ENCODE measurements at regions not wholly inside any gene's neighbourhood (a gene's known extent, or its start where the extent isn't known, plus 50 kb on each side); places are given as distances from the start of the nearest gene placed in this dataset.

- no peak for DNase-seq (ENCODE audit: low spot score)
Observed at GRCh38 chr15:35657679-35658311, 111.8 kb upstream of the DPH6 start.

DNA sequence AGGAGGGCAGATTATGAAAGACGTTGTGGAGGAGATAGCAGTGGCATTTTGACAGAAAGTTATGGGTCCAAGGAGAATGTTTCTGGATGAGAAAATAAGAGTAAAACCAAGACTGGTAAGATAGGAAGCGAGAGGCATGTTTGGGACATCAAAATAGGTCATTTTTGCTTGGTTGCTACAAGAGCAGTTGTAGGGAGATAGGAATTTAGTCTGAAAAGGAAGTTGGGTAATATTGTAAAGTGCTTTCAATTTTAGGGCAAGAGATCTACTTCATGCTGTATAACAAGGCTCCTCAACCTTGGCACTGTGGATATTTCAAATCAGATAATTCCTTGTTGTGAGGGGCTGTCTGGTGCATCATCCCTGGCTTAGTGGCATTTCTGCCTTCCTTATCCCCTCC is 118.0 kb upstream of the DPH6 start:
- DNase-seq (ENCODE audit: low spot score) = no peak

DNA sequence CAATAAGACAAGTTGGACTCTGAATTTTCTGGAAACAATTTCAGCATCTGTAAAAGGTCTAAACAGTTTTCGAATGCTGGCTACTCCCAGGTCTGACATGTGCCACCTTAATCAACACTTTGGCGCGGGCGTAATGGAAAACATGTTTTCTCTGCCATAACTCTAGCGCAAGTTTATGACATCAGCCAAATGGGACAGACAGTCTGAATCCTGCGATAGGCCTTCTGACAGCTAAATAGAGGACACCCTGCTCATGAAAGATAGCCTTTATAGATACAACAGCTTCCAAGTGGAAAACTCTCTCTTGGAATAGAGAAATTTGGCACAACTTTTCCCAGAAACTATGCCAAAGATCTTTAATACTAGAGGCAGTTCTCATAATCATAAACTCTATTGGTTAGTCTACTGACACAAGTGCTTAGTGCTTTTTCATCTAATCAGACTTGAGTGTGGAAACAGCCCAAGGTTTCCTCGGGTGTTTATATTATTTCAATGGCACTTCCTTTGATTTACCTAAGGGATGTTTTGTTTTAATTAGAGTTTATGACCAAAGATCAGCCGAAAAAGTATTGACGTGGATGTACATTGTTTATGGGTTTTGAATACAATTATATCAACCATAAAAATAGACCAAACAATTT is 120.1 kb upstream of the DPH6 start:
- DNase-seq (ENCODE audit: low spot score) = no peak

DNA sequence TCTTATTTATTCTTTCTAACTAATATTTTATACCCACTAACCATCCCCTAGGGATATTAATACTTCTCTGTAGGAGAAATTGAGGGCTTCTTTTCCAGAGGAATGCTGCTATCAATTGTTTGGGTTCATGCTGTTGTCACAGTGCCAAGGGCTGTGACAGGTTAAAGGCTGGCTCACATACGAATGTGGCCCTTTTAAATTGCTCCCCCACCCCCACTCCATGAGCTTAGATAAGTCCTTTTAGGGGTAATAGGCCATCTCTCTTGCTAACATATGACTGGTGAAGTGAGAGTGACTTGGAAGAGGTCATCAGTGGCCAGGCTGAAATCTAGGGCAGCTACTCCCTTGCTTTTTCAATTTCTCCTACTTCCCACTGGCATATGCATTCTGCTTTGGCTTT is 121.9 kb upstream of the DPH6 start:
- no peak for DNase-seq (ENCODE audit: low spot score)

GRCh38 chr15:35669021-35669420 is 123.1 kb upstream of the DPH6 start:
- DNase-seq (ENCODE audit: low spot score) = no peak

- no peak for DNase-seq (ENCODE audit: low spot score)
Observed at GRCh38 chr15:35669432-35670045, 123.6 kb upstream of the DPH6 start.

DNA sequence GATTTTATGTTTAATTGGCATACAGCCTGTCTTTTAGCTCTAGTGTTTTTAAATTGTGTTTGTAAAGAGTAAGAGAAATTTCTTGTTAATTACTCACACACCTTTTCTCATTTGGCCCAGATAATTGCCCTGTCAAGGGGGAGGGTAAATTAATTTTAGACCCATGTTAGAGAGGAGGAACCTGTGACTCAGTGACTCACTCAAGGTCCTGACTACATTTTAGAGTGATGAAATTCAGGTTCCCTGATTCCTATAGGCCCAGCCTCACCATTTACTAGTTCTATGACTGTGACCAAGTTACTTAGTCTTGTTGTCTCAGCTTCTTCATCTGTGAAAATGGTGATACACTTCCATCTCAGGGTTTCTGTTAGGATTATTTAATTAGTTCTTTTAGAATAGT is 125.2 kb upstream of the DPH6 start:
- no peak for DNase-seq (ENCODE audit: low spot score)

DNA sequence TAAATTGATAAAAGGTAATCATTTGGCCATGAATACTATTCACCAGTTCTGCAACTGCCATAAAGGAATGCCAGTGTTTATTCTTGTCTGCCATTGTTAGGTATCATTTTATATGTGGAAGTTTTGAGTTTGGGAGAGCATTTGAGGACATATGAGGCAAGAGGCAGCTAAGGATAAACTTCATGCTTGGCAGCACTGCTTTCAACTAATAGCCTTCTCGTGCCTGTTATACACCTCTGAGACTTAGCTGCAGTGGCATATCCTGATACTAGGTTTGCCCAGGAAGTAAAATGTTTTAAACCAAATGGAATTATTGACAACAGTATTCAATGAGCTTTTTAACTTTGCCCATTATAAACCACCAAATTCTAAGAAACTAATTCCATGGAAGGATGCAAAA is 126.0 kb upstream of the DPH6 start:
- no peak for DNase-seq (ENCODE audit: low spot score)

- DNase-seq (ENCODE audit: low spot score) = peak; percentile 87
Observed at GRCh38 chr15:35673093-35673684, 127.2 kb upstream of the DPH6 start.

- no peak for DNase-seq (ENCODE audit: low spot score)
Observed at GRCh38 chr15:35674873-35675781, 129.2 kb upstream of the DPH6 start.

- DNase-seq (ENCODE audit: low spot score) = no peak
Observed at GRCh38 chr15:35678774-35679173, 132.8 kb upstream of the DPH6 start.

DNA sequence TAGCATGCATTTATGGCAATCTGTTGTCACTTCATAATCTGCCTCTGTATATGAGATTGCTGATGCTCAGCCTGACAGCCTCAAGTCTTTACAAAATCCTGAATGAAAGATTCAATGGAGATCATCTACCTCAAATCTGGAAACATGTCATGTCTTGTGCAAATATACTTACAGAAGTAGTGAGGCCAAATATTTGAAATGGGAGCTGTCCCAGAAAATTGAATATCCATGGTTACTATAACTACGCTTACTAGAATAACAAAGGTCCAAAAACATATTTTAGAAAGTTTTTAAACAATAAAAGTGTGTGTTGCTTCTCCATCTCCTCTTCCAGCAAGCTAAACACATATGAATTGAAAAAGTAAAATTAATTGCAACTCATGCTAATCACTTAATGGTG is 133.2 kb upstream of the DPH6 start:
- DNase-seq (ENCODE audit: low spot score) = no peak

- DNase-seq (ENCODE audit: low spot score) = no peak
Observed at GRCh38 chr15:35680951-35681350, 135.0 kb upstream of the DPH6 start.

DNA sequence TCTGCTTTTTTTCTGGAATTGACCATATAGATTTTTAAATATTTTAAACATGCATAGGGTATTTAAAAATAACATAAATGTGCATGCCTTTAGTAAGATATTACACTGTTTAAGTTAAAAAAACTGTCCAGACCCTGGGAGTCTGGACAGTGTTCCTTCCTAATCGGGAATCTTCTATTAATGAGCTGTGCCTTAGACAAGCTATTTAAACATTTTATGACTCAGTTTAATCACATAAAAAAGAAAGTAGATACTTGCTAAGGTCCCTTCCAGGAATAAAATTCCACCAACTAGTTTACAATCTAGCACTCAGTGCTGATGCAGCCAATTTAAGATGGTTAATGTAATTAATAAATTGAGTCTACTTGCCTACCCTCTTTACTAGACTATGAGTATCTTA is 140.4 kb upstream of the DPH6 start:
- DNase-seq (ENCODE audit: low spot score) = no peak

DNA sequence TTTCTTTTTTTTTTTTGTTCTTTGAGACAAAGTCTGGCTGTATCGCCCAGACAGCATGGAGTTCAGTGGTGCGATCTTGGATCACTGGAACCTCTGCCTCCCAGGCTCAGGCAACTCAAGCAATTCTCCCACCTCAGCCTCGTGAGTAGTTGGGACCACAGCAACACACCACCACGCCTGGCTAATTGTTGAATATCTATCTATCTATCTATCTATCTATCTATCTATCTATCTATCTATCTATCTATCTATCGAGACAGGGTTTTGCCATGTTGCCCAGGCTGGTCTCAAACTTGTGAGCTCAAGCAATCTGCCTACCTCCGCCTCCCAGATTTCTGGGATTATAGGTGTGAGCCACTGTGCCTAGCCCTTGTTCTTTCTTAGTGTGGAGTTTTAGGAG is 143.3 kb upstream of the DPH6 start:
- no peak for DNase-seq (ENCODE audit: low spot score)

- no peak for DNase-seq (ENCODE audit: low spot score)
Observed at GRCh38 chr15:35690089-35690488, 144.1 kb upstream of the DPH6 start.

DNA sequence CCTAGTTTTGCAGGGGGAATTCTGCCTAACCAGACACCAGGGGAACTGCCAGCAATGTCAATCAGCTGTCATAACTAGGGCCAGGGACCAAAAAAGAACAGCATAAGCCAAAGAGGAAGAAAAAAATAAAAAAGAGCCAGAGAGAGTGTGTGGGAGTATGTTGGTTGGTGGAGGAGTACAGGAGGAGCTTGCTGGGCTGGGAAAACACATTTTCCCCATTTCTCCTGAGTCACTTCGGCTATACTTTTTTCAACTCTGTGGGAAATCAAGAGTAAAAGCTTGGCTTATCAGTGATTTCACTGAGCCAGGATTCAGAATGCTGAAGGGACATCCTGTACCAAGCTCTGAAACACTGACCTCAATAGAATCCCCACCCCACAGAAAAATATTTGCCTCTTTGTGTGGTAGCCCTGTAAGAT is 144.7 kb upstream of the DPH6 start:
- DNase-seq (ENCODE audit: low spot score) = no peak

GRCh38 chr15:35691173-35691761 is 145.3 kb upstream of the DPH6 start:
- DNase-seq (ENCODE audit: low spot score) = no peak

DNA sequence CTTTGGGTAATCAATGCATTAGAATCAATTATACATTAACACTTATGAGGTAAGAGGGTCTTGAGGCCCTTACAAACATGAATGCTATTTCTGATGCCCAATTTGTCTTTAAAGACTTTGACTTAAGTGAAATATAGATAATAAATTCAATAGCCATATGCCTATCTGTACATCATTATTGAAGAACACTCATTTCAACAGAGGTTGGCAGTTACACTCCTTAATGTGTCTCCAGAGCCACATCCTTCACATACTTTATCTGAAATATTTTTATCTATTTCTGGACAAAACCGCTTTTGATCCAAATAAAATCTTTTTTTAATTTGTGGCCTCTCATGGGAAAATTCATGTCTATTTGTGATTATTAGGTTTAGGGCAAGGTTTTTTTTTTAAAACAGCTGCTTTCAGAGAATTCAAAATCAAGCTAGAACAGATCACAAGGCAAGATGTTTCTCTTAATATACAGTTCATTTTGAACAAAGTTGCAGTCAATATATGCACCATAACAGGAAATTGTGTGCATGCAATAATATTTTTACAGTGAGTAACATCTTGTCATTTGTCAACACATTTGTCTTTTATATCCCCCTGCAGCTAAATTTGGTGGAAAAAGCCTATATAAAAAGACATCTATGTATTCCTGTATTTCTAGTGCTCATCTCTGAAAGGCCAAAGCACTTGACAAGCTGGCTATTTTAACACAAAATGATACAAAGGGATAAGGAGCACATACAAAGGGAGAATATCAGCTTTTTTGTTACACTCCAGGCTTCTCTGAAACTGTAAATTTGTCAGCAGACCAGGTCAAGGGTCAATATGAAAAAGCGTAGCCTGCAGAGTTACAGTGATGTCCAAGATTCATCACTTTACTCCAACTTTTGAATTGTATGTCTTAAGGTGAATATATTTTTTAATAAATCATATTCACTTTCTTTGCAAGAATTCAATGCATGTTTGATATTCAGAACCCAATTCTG is 146.2 kb upstream of the DPH6 start:
- DNase-seq (ENCODE audit: low spot score) = no peak

- DNase-seq (ENCODE audit: low spot score) = no peak
Observed at GRCh38 chr15:35693286-35693685, 147.3 kb upstream of the DPH6 start.

DNA sequence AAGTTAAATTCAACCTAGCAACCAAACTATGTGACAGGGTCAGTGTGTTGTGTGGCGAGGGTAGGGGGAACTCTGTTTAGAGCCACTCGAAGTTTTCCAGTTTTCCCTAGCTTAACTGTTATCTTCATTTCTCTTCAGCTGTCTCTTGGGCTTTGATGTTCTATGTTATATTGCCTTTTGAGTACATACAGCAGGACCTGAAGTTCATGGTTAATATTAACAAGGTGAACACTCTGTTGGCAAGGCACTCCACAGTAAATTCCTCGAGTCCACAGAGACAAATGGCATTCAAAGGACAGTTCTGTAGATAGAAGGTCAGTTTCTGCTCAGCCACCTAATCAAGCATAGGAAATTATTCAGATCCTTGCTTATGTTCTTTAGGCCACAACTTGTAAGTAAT is 147.9 kb upstream of the DPH6 start:
- DNase-seq (ENCODE audit: low spot score) = no peak

All from kidney capillary endothelial cell (primary cell).